GM23248 (cell line): ENCODE measurements at regions not wholly inside any gene's neighbourhood (a gene's known extent, or its start where the extent isn't known, plus 50 kb on each side); places are given as distances from the start of the nearest gene placed in this dataset.
"Not testable (repeated sequence)": the region's sequence is repeated elsewhere in the genome, so short reads cannot be mapped to it uniquely, and the experiment has no call there.

Source experiments
- DNase-seq: peaks from one replicate; pipeline ENCODE4 v3.0.0-alpha.2; 2015
- H2AFZ ChIP-seq: fragments of 200-600 bp; sonication (generic); 2 replicates; pipeline ENCODE4 v1.6.1; 2016; ENCODE audit warnings: antibody characterized with exemption
- H3F3A ChIP-seq: fragments of 200-600 bp; sonication (generic); 2 replicates; pipeline ENCODE4 v1.6.1; 2016; ENCODE audit warnings: mild to moderate bottlenecking, antibody characterized with exemption, mixed run types; ENCODE audit not compliant: insufficient read depth
- H3K27ac ChIP-seq: fragments of 200-600 bp; sonication (generic); 2 replicates; pipeline ENCODE4 v1.5.1; 2016; ENCODE audit warnings: mild to moderate bottlenecking
- H3K27me3 ChIP-seq: fragments of 200-600 bp; sonication (generic); replicated peaks from 2 replicates; pipeline ENCODE4 v1.6.1; 2016; ENCODE audit warnings: mild to moderate bottlenecking; ENCODE audit not compliant: insufficient read depth
- H3K36me3 ChIP-seq: fragments of 200-600 bp; sonication (generic); 2 replicates; pipeline ENCODE4 v1.6.1; 2016; ENCODE audit warnings: low read depth, mild to moderate bottlenecking
- H3K4me1 ChIP-seq: fragments of 200-600 bp; sonication (generic); 2 replicates; pipeline ENCODE4 v1.6.1; 2016; ENCODE audit warnings: mild to moderate bottlenecking; ENCODE audit not compliant: insufficient read depth
- H3K4me2 ChIP-seq: fragments of 200-600 bp; sonication (generic); one replicate; pipeline ENCODE4 v1.6.1; 2016; ENCODE audit warnings: mild to moderate bottlenecking; ENCODE audit not compliant: unreplicated experiment
- H3K4me3 ChIP-seq: fragments of 200-600 bp; sonication (generic); 2 replicates; pipeline ENCODE4 v1.5.1; 2016; ENCODE audit warnings: mild to moderate bottlenecking
- H3K79me2 ChIP-seq: fragments of 200-600 bp; sonication (generic); 2 replicates; pipeline ENCODE4 v1.6.1; 2016; ENCODE audit warnings: mild to moderate bottlenecking; ENCODE audit not compliant: insufficient read depth
- H3K9ac ChIP-seq: fragments of 200-600 bp; sonication (generic); 2 replicates; pipeline ENCODE4 v1.6.1; 2016; ENCODE audit warnings: mild to moderate bottlenecking
- H3K9me2 ChIP-seq: fragments of 200-600 bp; sonication (generic); 2 replicates; pipeline ENCODE4 v1.6.1; 2016; ENCODE audit warnings: mixed run types, mild to moderate bottlenecking, moderate library complexity; ENCODE audit not compliant: insufficient read depth
- H3K9me3 ChIP-seq: fragments of 200-600 bp; sonication (generic); one replicate; pipeline ENCODE4 v1.6.1; 2017; ENCODE audit warnings: low read depth
- H4K20me1 ChIP-seq: fragments of 200-600 bp; sonication (generic); 2 replicates; pipeline ENCODE4 v1.6.0; 2016; ENCODE audit not compliant: insufficient read depth
- EZH2 ChIP-seq: fragments of 200-600 bp; sonication (generic); IDR thresholded peaks from 2 replicates; pipeline ENCODE4 v1.6.1; 2018; ENCODE audit warnings: antibody characterized with exemption, mild to moderate bottlenecking; ENCODE audit not compliant: insufficient read depth, poor library complexity, severe bottlenecking
- EZH2phosphoT487 ChIP-seq: fragments of 200-600 bp; sonication (generic); IDR thresholded peaks from 2 replicates; pipeline ENCODE4 v1.6.1; 2018; ENCODE audit warnings: antibody characterized with exemption, moderate library complexity, mild to moderate bottlenecking, low read depth; ENCODE audit not compliant: insufficient read depth
- WGBS, 2 experiments: methylation state at CpG; one replicate each; pipeline ENCODE4 v1.1.6; 2015 to 2017; ENCODE audit warnings: low lambda C conversion rate in 2 of 2, low coverage in 1 of 2; ENCODE audit errors: missing lambda C conversion rate in 2 of 2; 5-methylcytosine and 5-hydroxymethylcytosine counted together
- in situ Hi-C: fragments of 300-500 bp; cut with MboI; formaldehyde crosslinking; loops from 2 replicates; pipeline ENCODE4 v1.15.0; 2020

DNA sequence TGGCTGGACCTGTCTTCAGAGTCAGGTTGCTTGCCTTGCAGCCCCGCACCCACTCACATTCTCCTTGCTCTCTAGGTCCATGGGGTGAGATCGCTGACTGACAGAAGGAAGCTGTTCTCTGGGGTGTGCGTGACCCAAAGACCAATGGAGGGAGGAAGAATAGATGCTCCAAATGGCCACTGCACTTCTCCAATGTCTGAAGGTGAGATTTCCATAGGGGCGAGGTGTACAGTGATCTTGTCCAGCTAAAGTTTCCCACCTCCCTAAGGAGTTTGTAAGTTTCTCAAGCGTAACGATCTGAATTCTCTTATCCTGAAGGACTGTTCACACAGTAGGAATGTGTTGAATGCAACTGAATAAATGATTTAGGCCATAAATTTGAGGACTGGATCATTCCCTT is 211.9 kb upstream of the IRF2BP2 start:
- H2AFZ ChIP-seq: no peak overlapping the region
- H3K27me3 ChIP-seq: no peaks in the 10 kb centered on the region
- TF ChIP-seq EZH2phosphoT487 (no peak), EZH2 (no peak)
- no peaks in the 10 kb centered on the region for H3K9me2 ChIP-seq
- no peaks in the 10 kb centered on the region for H3K79me2 ChIP-seq
- no peak overlapping the region for H3K27ac ChIP-seq
- no peak overlapping the region for H3K4me2 ChIP-seq
- in situ Hi-C loops: no loop called here
- H4K20me1 ChIP-seq: no peaks in the 10 kb centered on the region
- H3K9me3 ChIP-seq: no peaks in the 10 kb centered on the region
- H3K9ac ChIP-seq: no peak overlapping the region
- 95 to 98% methylated on average over 6 of the region's 6 CpGs for WGBS, 2 experiments
- no peak for DNase-seq
- H3F3A ChIP-seq: peaks cover 4% of the 10 kb centered on the region; the same call in 1 of the 2 replicates
- no peak overlapping the region for H3K4me3 ChIP-seq
- H3K36me3 ChIP-seq: no peaks in the 10 kb centered on the region
- H3K4me1 ChIP-seq: peaks cover 8% of the 10 kb centered on the region; the same call in 1 of the 2 replicates

DNA sequence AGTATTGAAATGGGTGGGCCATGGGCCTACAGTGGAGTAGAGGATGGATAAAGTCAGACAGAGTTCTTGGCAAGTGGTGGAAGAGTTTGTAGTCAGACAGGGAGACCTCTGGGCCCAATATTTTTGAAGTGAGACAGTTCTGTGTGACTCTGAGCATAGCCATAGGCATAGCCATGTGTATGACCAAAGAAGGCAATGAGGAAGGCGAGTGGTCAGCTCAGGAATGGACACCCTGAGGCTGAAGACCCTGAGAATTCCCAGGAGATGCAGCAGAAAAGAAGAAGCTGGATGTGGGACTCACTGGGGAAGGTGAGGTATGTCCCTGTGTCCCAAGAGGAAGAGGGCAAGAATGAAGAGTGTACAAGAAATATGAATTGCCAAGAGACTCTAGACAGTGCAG is 210.6 kb upstream of the IRF2BP2 start:
- H4K20me1 ChIP-seq: no peaks in the 10 kb centered on the region
- H3F3A ChIP-seq: peaks cover 4% of the 10 kb centered on the region; the same call in 1 of the 2 replicates
- H3K79me2 ChIP-seq: no peaks in the 10 kb centered on the region
- H3K27me3 ChIP-seq: no peaks in the 10 kb centered on the region
- in situ Hi-C loops: no loop called here
- H3K9ac ChIP-seq: no peak overlapping the region
- H3K4me2 ChIP-seq: no peak overlapping the region
- no peak for TF ChIP-seq EZH2
- TF ChIP-seq EZH2phosphoT487: no peak
- no peak for DNase-seq
- no peaks in the 10 kb centered on the region for H3K9me2 ChIP-seq
- no peak overlapping the region for H2AFZ ChIP-seq
- no peaks in the 10 kb centered on the region for H3K36me3 ChIP-seq
- no peaks in the 10 kb centered on the region for H3K9me3 ChIP-seq
- no peak overlapping the region for H3K27ac ChIP-seq
- 79 to 87% methylated on average over 1 of the region's 1 CpG for WGBS, 2 experiments
- peaks cover 8% of the 10 kb centered on the region; the same call in 1 of the 2 replicates for H3K4me1 ChIP-seq
- H3K4me3 ChIP-seq: no peak overlapping the region

DNA sequence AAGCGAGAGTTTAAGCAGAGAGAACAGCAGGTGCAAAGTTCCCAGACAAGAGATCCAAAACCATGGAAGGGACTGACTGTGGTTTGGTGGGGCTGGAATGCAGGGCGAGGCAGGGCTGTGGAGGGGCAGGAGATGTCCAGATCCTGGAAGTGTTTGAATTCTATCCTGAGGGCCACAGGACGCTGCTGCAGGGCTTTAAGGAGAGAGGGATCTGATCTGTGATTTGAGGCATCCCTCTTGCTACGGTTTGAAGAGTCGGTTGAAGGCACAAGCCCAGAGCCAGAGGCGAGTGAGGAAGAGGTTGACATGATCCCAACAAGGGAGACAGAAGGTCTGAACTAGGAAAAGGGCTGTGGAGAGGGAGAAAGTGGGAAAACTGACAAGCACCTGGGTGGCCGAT is 209.9 kb upstream of the IRF2BP2 start:
- H3K4me2 ChIP-seq, H3K9me2 ChIP-seq, H3K36me3 ChIP-seq, H3K9ac ChIP-seq, H3F3A ChIP-seq, H3K27me3 ChIP-seq, H3K4me1 ChIP-seq, H3K4me3 ChIP-seq, H3K79me2 ChIP-seq, H2AFZ ChIP-seq, H4K20me1 ChIP-seq, H3K27ac ChIP-seq, in situ Hi-C loops, DNase-seq, H3K9me3 ChIP-seq: not testable (repeated sequence)
- 88 to 94% methylated on average over 6 of the region's 7 CpGs for WGBS, 2 experiments

DNA sequence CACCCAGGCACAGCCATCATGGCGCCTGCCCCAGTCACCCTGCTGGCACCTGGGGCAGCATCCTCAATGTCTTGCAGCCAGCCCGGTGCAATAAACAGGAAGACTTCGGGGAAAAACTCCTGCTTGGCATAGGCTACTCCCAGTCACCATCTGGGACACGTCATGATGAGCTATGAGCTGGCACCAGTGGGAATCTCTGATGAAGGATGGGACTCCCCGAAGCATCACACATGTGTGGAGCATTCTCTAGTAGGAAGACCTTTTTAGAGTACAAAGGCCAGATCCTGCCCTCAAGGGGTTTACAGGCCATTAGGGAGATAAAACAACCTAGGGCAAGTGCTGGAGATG is 208.0 kb upstream of the IRF2BP2 start:
- H3K9ac ChIP-seq, H3K79me2 ChIP-seq, H3K4me3 ChIP-seq, in situ Hi-C loops, H3K9me3 ChIP-seq, H4K20me1 ChIP-seq, H3K27me3 ChIP-seq, H3K36me3 ChIP-seq, H3K4me1 ChIP-seq, H3K9me2 ChIP-seq, H3F3A ChIP-seq: not testable (repeated sequence)
- H3K27ac ChIP-seq: peak overlapping the region; percentile 44
- peak overlapping the region; percentile 28 for H3K4me2 ChIP-seq
- DNase-seq: peak; percentile 55
- WGBS, 2 experiments: 6 to 8% methylated on average over 3 of the region's 5 CpGs
- H2AFZ ChIP-seq: 0 out of 2 replicates have a peak overlapping the region, but pooled peaks have one; percentile 47

DNA sequence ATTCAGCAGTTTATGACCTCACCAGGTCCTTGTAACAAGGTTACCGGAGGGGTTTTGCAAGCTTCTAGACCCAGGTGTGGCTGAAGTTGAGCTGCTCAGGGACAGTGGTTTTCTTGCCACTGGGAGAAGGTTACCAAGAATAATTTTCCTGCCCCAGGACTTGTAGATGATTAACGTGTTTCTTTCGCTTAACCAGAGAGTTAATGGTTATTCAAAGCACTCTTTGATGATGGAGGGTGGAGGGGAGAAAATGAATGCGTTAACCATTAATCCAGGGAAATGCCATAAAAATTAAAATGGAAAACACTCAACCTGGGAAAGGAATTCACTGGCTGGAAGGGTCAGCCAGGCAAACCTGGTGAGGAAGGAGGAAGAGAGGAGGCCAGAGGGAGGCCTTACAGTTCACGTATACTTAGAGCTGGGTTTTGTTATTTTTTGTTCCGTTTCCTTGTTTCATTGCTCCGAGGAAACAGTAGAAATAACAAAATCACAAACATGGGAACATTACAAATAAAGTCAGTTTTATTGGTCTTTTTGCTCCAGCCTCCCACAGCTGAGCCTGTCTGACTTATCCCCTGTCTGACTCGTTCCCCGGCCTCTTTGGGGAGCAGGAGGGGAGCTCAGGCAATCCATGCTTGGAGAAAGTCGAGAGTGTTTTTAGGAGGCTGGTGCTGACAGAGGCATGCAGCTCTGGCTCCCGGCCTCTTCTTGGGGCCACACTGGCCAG is 207.5 kb upstream of the IRF2BP2 start:
- H3K27ac ChIP-seq: peak overlapping the region; percentile 44

DNA sequence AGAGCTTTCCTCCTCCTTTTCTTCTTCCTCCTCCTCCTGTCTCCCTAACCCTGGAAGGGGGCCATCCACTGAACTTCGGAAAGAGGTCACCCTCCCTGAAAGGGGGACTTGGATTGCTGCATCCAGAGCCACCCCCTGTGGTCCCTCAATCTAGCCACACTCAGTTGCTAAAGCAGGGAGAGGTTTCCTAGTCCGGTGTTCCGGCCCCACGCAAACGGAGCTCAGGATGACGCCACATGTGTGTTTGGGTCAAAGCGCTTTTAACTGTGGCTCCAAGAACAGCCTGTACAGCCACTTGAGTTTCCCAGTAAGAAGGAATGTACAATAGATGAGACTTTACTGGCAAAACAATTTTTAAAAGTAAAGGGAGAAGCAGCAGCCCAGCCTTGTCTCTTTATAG is 206.9 kb upstream of the IRF2BP2 start:
- peak; percentile 18 for DNase-seq
- WGBS, 2 experiments: 18 to 46% methylated on average over 5 to 6 of the region's 7 CpGs
- not testable (repeated sequence) for H3K9me3 ChIP-seq

More for the DNA sequence above, 207.5 kb upstream of the IRF2BP2 start:
- H3F3A ChIP-seq, H4K20me1 ChIP-seq, H3K9me3 ChIP-seq, H3K79me2 ChIP-seq, H3K9ac ChIP-seq, H3K4me1 ChIP-seq, H3K4me3 ChIP-seq, H3K9me2 ChIP-seq, in situ Hi-C loops, H3K27me3 ChIP-seq, H3K36me3 ChIP-seq: not testable (repeated sequence)
- WGBS, 2 experiments: 43 to 49% methylated on average over 9 to 11 of the region's 11 CpGs
- peak; percentile 46 for DNase-seq
- Histone ChIP-seq H3K4me2 (peak overlapping the region; percentile 28), H2AFZ (peak overlapping the region; percentile 47; the same call in 1 of the 2 replicates)

DNA sequence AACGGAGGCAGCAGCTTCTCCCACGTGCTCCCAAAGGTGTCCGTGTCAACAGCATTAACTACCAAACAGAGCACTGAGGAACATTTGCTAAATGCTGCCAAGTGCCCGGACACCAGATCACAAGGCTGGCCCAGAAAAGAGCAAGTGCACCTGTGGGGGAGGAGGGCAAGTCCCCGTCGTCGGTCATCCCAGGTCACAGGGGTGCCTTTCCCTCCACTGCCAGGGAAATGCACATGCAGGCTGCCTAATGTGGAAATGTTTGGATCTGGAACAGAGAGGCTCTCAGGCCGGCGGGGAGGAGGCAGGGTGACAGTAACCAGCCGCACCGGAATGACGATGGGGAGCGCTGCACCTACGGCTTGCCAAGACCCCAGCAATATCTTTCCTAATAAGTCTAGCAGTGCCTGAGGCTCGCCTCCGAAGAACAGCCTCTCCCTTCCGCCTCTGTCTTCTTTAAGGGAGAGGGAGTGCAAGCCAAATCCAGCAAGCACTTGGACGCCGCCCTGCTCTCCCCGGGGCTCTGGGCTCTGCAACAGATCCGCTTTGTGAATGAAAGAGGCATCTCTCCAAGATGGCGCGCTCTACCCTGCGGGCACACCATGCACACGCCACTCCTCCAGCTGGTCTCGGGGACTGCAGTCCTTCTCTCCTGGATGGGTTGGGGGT is 206.3 kb upstream of the IRF2BP2 start:
- H3K4me2 ChIP-seq, in situ Hi-C loops, H3K36me3 ChIP-seq, H3K79me2 ChIP-seq, H3F3A ChIP-seq, H3K27ac ChIP-seq, H3K9ac ChIP-seq, H3K9me2 ChIP-seq, H3K9me3 ChIP-seq, H3K4me3 ChIP-seq, H3K27me3 ChIP-seq, H4K20me1 ChIP-seq: not testable (repeated sequence)
- DNase-seq: peak; percentile 33
- Histone ChIP-seq H2AFZ (peak overlapping the region; percentile 33; the same call in 1 of the 2 replicates), H3K4me1 (peaks cover 13% of the 10 kb centered on the region)
- 10 to 25% methylated on average over 19 to 22 of the region's 26 CpGs for WGBS, 2 experiments

More for the DNA sequence above, 206.9 kb upstream of the IRF2BP2 start:
- H3K4me1 ChIP-seq, H3K27me3 ChIP-seq, H3K9ac ChIP-seq, H3F3A ChIP-seq, H4K20me1 ChIP-seq, H3K79me2 ChIP-seq, H3K27ac ChIP-seq, H3K36me3 ChIP-seq, H3K4me3 ChIP-seq, H3K9me2 ChIP-seq, in situ Hi-C loops, H3K4me2 ChIP-seq: not testable (repeated sequence)
- peak overlapping the region; percentile 33; the same call in 1 of the 2 replicates for H2AFZ ChIP-seq
